Activated CD4-positive, alpha-beta T cell treated with anti-CD3 and anti-CD28 coated beads, Interleukin-2, amount 10 ng/mL, durations not matched to agents 24 days and 14 days (primary cell): ENCODE measurements at regions not wholly inside any gene's neighbourhood (a gene's known extent, or its start where the extent isn't known, plus 50 kb on each side); places are given as distances from the start of the nearest gene placed in this dataset.

ENCODE experiments used
- DNase-seq: peaks from one replicate; pipeline ENCODE4 v3.0.0; 2022
- H3K27ac Mint-ChIP-seq: one replicate; pipeline ENCODE4 v1.8.0; 2022; ENCODE audit warnings: mild to moderate bottlenecking, mixed read lengths
- H3K27me3 Mint-ChIP-seq: one replicate; pipeline ENCODE4 v1.8.0; 2022; ENCODE audit warnings: mixed read lengths
- H3K36me3 Mint-ChIP-seq: one replicate; pipeline ENCODE4 v1.8.0; 2022; ENCODE audit warnings: low read depth, mild to moderate bottlenecking, mixed read lengths
- H3K4me1 Mint-ChIP-seq: one replicate; pipeline ENCODE4 v1.8.0; 2021; ENCODE audit warnings: mixed read lengths
- H3K4me3 Mint-ChIP-seq: one replicate; pipeline ENCODE4 v1.8.0; 2022; ENCODE audit warnings: mild to moderate bottlenecking, moderate library complexity, mixed read lengths
- H3K9me3 Mint-ChIP-seq: one replicate; pipeline ENCODE4 v1.8.0; 2021; ENCODE audit warnings: mixed read lengths
- intact Hi-C: fragments of 100-400 bp; cut with micrococcal nuclease; formaldehyde crosslinking; loops from one replicate; pipeline ENCODE4 v1.15.1; 2023

GRCh38 chr13:104008541-104009435 is 942.6 kb upstream of the SLC10A2 start:
- H3K27me3 Mint-ChIP-seq, result no peaks in the 10 kb centered on the region
- H3K4me1 Mint-ChIP-seq, result no peaks in the 10 kb centered on the region
- H3K27ac Mint-ChIP-seq, result no peak overlapping the region
- H3K36me3 Mint-ChIP-seq, result no peaks in the 10 kb centered on the region
- H3K9me3 Mint-ChIP-seq, result no peaks in the 10 kb centered on the region
- no peak for DNase-seq
- no peak overlapping the region for H3K4me3 Mint-ChIP-seq
- intact Hi-C loops, result no loop called here

GRCh38 chr13:104008075-104008474 is 941.9 kb upstream of the SLC10A2 start:
- DNase-seq, result no peak
- no peaks in the 10 kb centered on the region for H3K27me3 Mint-ChIP-seq
- intact Hi-C loops, result no loop called here
- no peaks in the 10 kb centered on the region for H3K9me3 Mint-ChIP-seq
- H3K4me1 Mint-ChIP-seq, result no peaks in the 10 kb centered on the region
- no peak overlapping the region for H3K4me3 Mint-ChIP-seq
- H3K36me3 Mint-ChIP-seq, result no peaks in the 10 kb centered on the region
- H3K27ac Mint-ChIP-seq, result no peak overlapping the region

- H3K4me1 Mint-ChIP-seq, result no peaks in the 10 kb centered on the region
Observed at GRCh38 chr13:104006625-104007075, 940.4 kb upstream of the SLC10A2 start.

GRCh38 chr13:104004572-104004971 is 938.4 kb upstream of the SLC10A2 start:
- Mint-ChIP-seq H3K36me3 (no peaks in the 10 kb centered on the region), H3K4me1 (no peaks in the 10 kb centered on the region), H3K4me3 (no peak overlapping the region), H3K27me3 (no peaks in the 10 kb centered on the region), H3K9me3 (no peaks in the 10 kb centered on the region), H3K27ac (no peak overlapping the region)
- intact Hi-C loops, result no loop called here
- no peak for DNase-seq

More at GRCh38 chr13:104006625-104007075, 940.4 kb upstream of the SLC10A2 start:
- Mint-ChIP-seq H3K27me3 (no peaks in the 10 kb centered on the region), H3K9me3 (no peaks in the 10 kb centered on the region), H3K27ac (no peak overlapping the region), H3K36me3 (no peaks in the 10 kb centered on the region), H3K4me3 (no peak overlapping the region)
- no peak for DNase-seq
- intact Hi-C loops, result no loop called here

GRCh38 chr13:104002216-104002615 is 936.0 kb upstream of the SLC10A2 start:
- no peak overlapping the region for H3K4me3 Mint-ChIP-seq
- no peaks in the 10 kb centered on the region for H3K36me3 Mint-ChIP-seq
- no peaks in the 10 kb centered on the region for H3K9me3 Mint-ChIP-seq
- no peaks in the 10 kb centered on the region for H3K27me3 Mint-ChIP-seq
- intact Hi-C loops, result no loop called here
- H3K27ac Mint-ChIP-seq, result no peak overlapping the region
- DNase-seq, result no peak
- no peaks in the 10 kb centered on the region for H3K4me1 Mint-ChIP-seq

- no peaks in the 10 kb centered on the region for H3K27me3 Mint-ChIP-seq
- H3K9me3 Mint-ChIP-seq, result no peaks in the 10 kb centered on the region
- no peak for DNase-seq
- intact Hi-C loops, result no loop called here
- no peak overlapping the region for H3K4me3 Mint-ChIP-seq
- no peaks in the 10 kb centered on the region for H3K4me1 Mint-ChIP-seq
- H3K36me3 Mint-ChIP-seq, result no peaks in the 10 kb centered on the region
- H3K27ac Mint-ChIP-seq, result no peak overlapping the region
Observed at GRCh38 chr13:104001766-104002165, 935.5 kb upstream of the SLC10A2 start.

GRCh38 chr13:103996733-103997132 is 930.5 kb upstream of the SLC10A2 start:
- H3K27ac Mint-ChIP-seq, result no peak overlapping the region
- no peaks in the 10 kb centered on the region for H3K9me3 Mint-ChIP-seq
- intact Hi-C loops, result no loop called here
- no peaks in the 10 kb centered on the region for H3K4me1 Mint-ChIP-seq
- DNase-seq, result no peak
- no peaks in the 10 kb centered on the region for H3K36me3 Mint-ChIP-seq
- no peak overlapping the region for H3K4me3 Mint-ChIP-seq
- no peaks in the 10 kb centered on the region for H3K27me3 Mint-ChIP-seq

GRCh38 chr13:103983948-103984347 is 917.7 kb upstream of the SLC10A2 start:
- no peaks in the 10 kb centered on the region for H3K27me3 Mint-ChIP-seq
- H3K4me1 Mint-ChIP-seq, result no peaks in the 10 kb centered on the region
- H3K36me3 Mint-ChIP-seq, result no peaks in the 10 kb centered on the region
- DNase-seq, result no peak
- intact Hi-C loops, result no loop called here
- H3K4me3 Mint-ChIP-seq, result no peak overlapping the region
- no peaks in the 10 kb centered on the region for H3K9me3 Mint-ChIP-seq
- H3K27ac Mint-ChIP-seq, result no peak overlapping the region

GRCh38 chr13:103976371-103976770 is 910.2 kb upstream of the SLC10A2 start:
- Mint-ChIP-seq H3K4me1 (no peaks in the 10 kb centered on the region), H3K27ac (no peak overlapping the region), H3K27me3 (no peaks in the 10 kb centered on the region), H3K36me3 (no peaks in the 10 kb centered on the region), H3K4me3 (no peak overlapping the region), H3K9me3 (peaks cover 4% of the 10 kb centered on the region)
- DNase-seq, result no peak
- intact Hi-C loops, result no loop called here

GRCh38 chr13:103973740-103974139 is 907.5 kb upstream of the SLC10A2 start:
- Mint-ChIP-seq H3K27me3 (no peaks in the 10 kb centered on the region), H3K9me3 (peaks cover 4% of the 10 kb centered on the region), H3K4me1 (no peaks in the 10 kb centered on the region), H3K36me3 (no peaks in the 10 kb centered on the region), H3K4me3 (no peak overlapping the region), H3K27ac (no peak overlapping the region)
- intact Hi-C loops, result no loop called here
- no peak for DNase-seq

- Mint-ChIP-seq H3K36me3 (no peaks in the 10 kb centered on the region), H3K4me3 (no peak overlapping the region), H3K9me3 (peaks cover 3% of the 10 kb centered on the region), H3K27me3 (no peaks in the 10 kb centered on the region), H3K4me1 (no peaks in the 10 kb centered on the region), H3K27ac (no peak overlapping the region)
- intact Hi-C loops, result no loop called here
- DNase-seq, result no peak
Observed at GRCh38 chr13:103969520-103970050, 903.4 kb upstream of the SLC10A2 start.

GRCh38 chr13:103965506-103966243 is 899.5 kb upstream of the SLC10A2 start:
- no peak for DNase-seq
- no peaks in the 10 kb centered on the region for H3K36me3 Mint-ChIP-seq
- H3K27ac Mint-ChIP-seq, result no peak overlapping the region
- H3K9me3 Mint-ChIP-seq, result peaks cover 3% of the 10 kb centered on the region
- H3K4me3 Mint-ChIP-seq, result no peak overlapping the region
- H3K27me3 Mint-ChIP-seq, result no peaks in the 10 kb centered on the region
- intact Hi-C loops, result no loop called here
- H3K4me1 Mint-ChIP-seq, result no peaks in the 10 kb centered on the region

- Mint-ChIP-seq H3K27ac (no peak overlapping the region), H3K9me3 (peaks cover 3% of the 10 kb centered on the region), H3K27me3 (no peaks in the 10 kb centered on the region), H3K4me3 (no peak overlapping the region), H3K36me3 (no peaks in the 10 kb centered on the region), H3K4me1 (no peaks in the 10 kb centered on the region)
- intact Hi-C loops, result no loop called here
- no peak for DNase-seq
Observed at GRCh38 chr13:103961784-103962183, 895.6 kb upstream of the SLC10A2 start.

GRCh38 chr13:103961129-103961528 is 894.9 kb upstream of the SLC10A2 start:
- intact Hi-C loops, result no loop called here
- Mint-ChIP-seq H3K27me3 (no peaks in the 10 kb centered on the region), H3K36me3 (no peaks in the 10 kb centered on the region), H3K4me1 (no peaks in the 10 kb centered on the region), H3K27ac (no peak overlapping the region), H3K4me3 (no peak overlapping the region), H3K9me3 (peaks cover 3% of the 10 kb centered on the region)
- no peak for DNase-seq
